Thyroid gland (tissue), 4 donors: ENCODE measurements at regions not wholly inside any gene's neighbourhood (a gene's known extent, or its start where the extent isn't known, plus 50 kb on each side); places are given as distances from the start of the nearest gene placed in this dataset.

Experiments used
- POLR2A ChIP-seq, 2 donors: fragments of 450-650 bp; IDR thresholded peaks; one replicate each; pipeline ENCODE4 v1.6.1; 2017; ENCODE audit warnings: antibody characterized with exemption in 2 of 2, mild to moderate bottlenecking in 2 of 2, moderate library complexity in 1 of 2
- TF ChIP-seq, protein P1 (sequence below), 6 experiments: fragments of 200-600 bp in 3 of 6; fragments of 450-650 bp in 3 of 6; sonication (generic) in 3 of 6; IDR thresholded peaks; one replicate each; pipeline ENCODE4 v1.5.1; 2016 to 2019; ENCODE audit warnings: antibody characterized with exemption in 6 of 6, mild to moderate bottlenecking in 2 of 6, inconsistent platforms in 1 of 6, moderate library complexity in 1 of 6

GRCh38 chr1:101148980-101149379 is 87.8 kb upstream of the S1PR1 start:
- no peak for TF ChIP-seq POLR2A (IDR thresholded peaks at IDR 0.05)
- TF ChIP-seq, protein P1, sequence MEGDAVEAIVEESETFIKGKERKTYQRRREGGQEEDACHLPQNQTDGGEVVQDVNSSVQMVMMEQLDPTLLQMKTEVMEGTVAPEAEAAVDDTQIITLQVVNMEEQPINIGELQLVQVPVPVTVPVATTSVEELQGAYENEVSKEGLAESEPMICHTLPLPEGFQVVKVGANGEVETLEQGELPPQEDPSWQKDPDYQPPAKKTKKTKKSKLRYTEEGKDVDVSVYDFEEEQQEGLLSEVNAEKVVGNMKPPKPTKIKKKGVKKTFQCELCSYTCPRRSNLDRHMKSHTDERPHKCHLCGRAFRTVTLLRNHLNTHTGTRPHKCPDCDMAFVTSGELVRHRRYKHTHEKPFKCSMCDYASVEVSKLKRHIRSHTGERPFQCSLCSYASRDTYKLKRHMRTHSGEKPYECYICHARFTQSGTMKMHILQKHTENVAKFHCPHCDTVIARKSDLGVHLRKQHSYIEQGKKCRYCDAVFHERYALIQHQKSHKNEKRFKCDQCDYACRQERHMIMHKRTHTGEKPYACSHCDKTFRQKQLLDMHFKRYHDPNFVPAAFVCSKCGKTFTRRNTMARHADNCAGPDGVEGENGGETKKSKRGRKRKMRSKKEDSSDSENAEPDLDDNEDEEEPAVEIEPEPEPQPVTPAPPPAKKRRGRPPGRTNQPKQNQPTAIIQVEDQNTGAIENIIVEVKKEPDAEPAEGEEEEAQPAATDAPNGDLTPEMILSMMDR (IDR thresholded peaks at IDR 0.05) = no peak
